CD4-positive, alpha-beta T cell (primary cell): ENCODE measurements at regions not wholly inside any gene's neighbourhood (a gene's known extent, or its start where the extent isn't known, plus 50 kb on each side); places are given as distances from the start of the nearest gene placed in this dataset.

ENCODE experiments used
- ATAC-seq: fragments of 200-7000 bp; cut with Tn5 transposase; one replicate; pipeline ENCODE4 v1.10.0; 2022; ENCODE audit warnings: mild to moderate bottlenecking; ENCODE audit not compliant: poor library complexity
- CTCF ChIA-PET: fragments of 350-600 bp; sonication (Branson Sonifier 250); formaldehyde crosslinking; loops from one replicate; lab custom pipeline; 2021; ENCODE audit warnings: antibody characterized with exemption, inconsistent platforms; lab: Charles Lee
- POLR2A ChIA-PET: fragments of 350-600 bp; sonication (Branson Sonifier 250); formaldehyde crosslinking; loops from one replicate; lab custom pipeline; 2021; ENCODE audit warnings: antibody characterized with exemption, inconsistent platforms; lab: Charles Lee
- DNase-seq, 14 experiments: peaks; one replicate each; pipeline ENCODE4 v3.0.0-alpha.2; 2013 to 2020; ENCODE audit warnings: mixed read lengths in 2 of 14
- H3K27ac ChIP-seq, 2 donors: one replicate each; pipeline versions ENCODE4 v1.5.1 to v1.7.0; 2013; ENCODE audit warnings: low read length in 2 of 2, low read depth in 1 of 2, mild to moderate bottlenecking in 1 of 2
- H3K27me3 ChIP-seq, 2 experiments: 1 replicate in 1 of 2; 2 replicates in 1 of 2; pipeline versions ENCODE4 v1.6.1 to v1.7.0; 2013; ENCODE audit warnings: low read length in 2 of 2, control low read depth in 1 of 2, mild to moderate bottlenecking in 1 of 2, moderate library complexity in 1 of 2; ENCODE audit not compliant: insufficient read depth in 2 of 2, control insufficient read depth in 1 of 2
- H3K36me3 ChIP-seq: one replicate; pipeline ENCODE4 v1.6.1; 2013; ENCODE audit warnings: low read length, control low read depth; ENCODE audit not compliant: insufficient read depth
- H3K4me1 ChIP-seq: one replicate; pipeline ENCODE4 v1.6.1; 2013; ENCODE audit warnings: low read length, control low read depth; ENCODE audit not compliant: insufficient read depth
- H3K4me3 ChIP-seq: one replicate; pipeline ENCODE4 v1.5.1; 2013; ENCODE audit warnings: mild to moderate bottlenecking, low read length, moderate library complexity
- H3K9me3 ChIP-seq, 2 experiments: 1 replicate in 1 of 2; 2 replicates in 1 of 2; pipeline versions ENCODE4 v1.6.1 to v1.7.0; 2013; ENCODE audit warnings: low read length in 2 of 2, mild to moderate bottlenecking in 2 of 2, control low read depth in 1 of 2, moderate library complexity in 1 of 2; ENCODE audit not compliant: control insufficient read depth in 1 of 2, insufficient read depth in 1 of 2
- H3K27ac Mint-ChIP-seq: one replicate; pipeline ENCODE4 v1.8.0; 2020; ENCODE audit warnings: mixed read lengths
- H3K27me3 Mint-ChIP-seq: one replicate; pipeline ENCODE4 v1.8.0; 2021; ENCODE audit warnings: mixed read lengths
- H3K36me3 Mint-ChIP-seq: one replicate; pipeline ENCODE4 v1.8.0; 2021; ENCODE audit warnings: low read depth, mixed read lengths
- H3K4me1 Mint-ChIP-seq: one replicate; pipeline ENCODE4 v1.8.0; 2021; ENCODE audit warnings: low read depth, mixed read lengths
- H3K4me3 Mint-ChIP-seq: one replicate; pipeline ENCODE4 v1.8.0; 2020; ENCODE audit warnings: mild to moderate bottlenecking, mixed read lengths
- H3K9me3 Mint-ChIP-seq: one replicate; pipeline ENCODE4 v1.8.0; 2020; ENCODE audit warnings: mixed read lengths
- CTCF ChIP-seq: fragments of 200-600 bp; IDR thresholded peaks from one replicate; pipeline ENCODE4 v1.8.0; 2022; ENCODE audit warnings: antibody characterized with exemption, mild to moderate bottlenecking
- intact Hi-C, 2 experiments: fragments of 100-400 bp; cut with DNase I in 1 of 2; cut with micrococcal nuclease in 1 of 2; formaldehyde crosslinking; loops; one replicate each; pipeline versions ENCODE4 v1.15.1 to v1.9.0; 2023 to 2025; cut with DNase I, micrococcal nuclease

DNA sequence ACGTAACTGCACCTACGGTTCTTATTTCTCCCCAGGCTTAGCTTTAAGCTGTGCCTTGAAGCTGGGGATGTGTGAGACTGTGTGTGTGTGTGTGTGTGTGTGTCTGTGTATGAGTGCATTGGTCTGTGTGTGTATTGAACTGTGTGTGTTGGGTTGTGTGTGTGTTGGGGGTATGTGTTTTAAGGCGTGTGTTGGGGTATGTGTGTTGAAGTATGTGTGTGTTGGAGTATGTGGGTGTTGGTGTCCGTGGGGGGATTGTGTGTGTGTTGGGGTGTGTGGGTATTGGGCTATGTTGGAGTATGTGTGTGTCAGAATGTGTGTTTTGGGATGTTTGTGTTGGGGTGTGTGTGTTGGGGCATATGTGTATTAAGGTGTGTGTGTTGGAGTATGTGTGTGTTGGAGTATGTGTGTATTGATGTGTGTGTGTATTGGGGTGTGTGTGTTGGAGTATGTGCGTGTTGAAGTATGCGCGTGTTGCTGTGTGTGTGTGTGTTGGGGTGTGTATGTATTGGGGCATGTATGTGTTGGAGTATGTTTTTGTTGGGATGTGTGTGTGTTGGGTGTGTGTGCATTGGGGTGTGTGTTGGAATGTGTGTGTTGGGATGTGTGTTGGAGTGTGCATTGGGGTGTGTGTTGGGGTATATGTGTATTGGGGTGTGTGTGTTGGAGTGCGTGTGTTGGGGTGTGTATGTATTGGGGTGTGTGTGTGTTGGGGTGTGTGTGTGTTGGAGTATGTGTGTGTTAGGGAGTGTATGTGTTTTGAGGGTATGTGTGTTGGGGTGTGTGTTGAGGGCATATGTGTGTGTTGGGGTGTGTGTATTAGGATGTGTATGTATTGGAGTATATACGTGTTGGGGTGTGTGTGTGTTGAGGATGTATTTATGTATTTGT, 76.4 kb downstream of the LSM3 start:
- no peak overlapping the region for H3K27ac Mint-ChIP-seq
- no peak for DNase-seq
- no peak for ATAC-seq
- CTCF ChIA-PET, result no interaction called here
- Histone ChIP-seq H3K27me3 (no peaks in the 10 kb centered on the region), H3K27ac (no peak overlapping the region), H3K36me3 (no peaks in the 10 kb centered on the region), H3K4me1 (no peaks in the 10 kb centered on the region), H3K9me3 (no peaks in the 10 kb centered on the region), H3K4me3 (no peak overlapping the region)
- no peaks in the 10 kb centered on the region for H3K4me1 Mint-ChIP-seq
- intact Hi-C loops, result no loop called here
- POLR2A ChIA-PET, result no interaction called here
- H3K27me3 Mint-ChIP-seq, result no peaks in the 10 kb centered on the region
- no peaks in the 10 kb centered on the region for H3K36me3 Mint-ChIP-seq
- TF ChIP-seq CTCF, result no peak
- no peak overlapping the region for H3K4me3 Mint-ChIP-seq
- no peaks in the 10 kb centered on the region for H3K9me3 Mint-ChIP-seq

- no peaks in the 10 kb centered on the region for H3K4me1 ChIP-seq
- H3K36me3 Mint-ChIP-seq, result no peaks in the 10 kb centered on the region
- no peaks in the 10 kb centered on the region for H3K36me3 ChIP-seq
- no peak for TF ChIP-seq CTCF
- H3K27me3 ChIP-seq, result no peaks in the 10 kb centered on the region
- no peaks in the 10 kb centered on the region for H3K9me3 Mint-ChIP-seq
- intact Hi-C loops, result no loop called here
- H3K27me3 Mint-ChIP-seq, result no peaks in the 10 kb centered on the region
- no peaks in the 10 kb centered on the region for H3K4me1 Mint-ChIP-seq
- no peak overlapping the region for H3K27ac ChIP-seq
- ATAC-seq (no peak), DNase-seq (no peak)
- ChIA-PET POLR2A (no interaction called here), CTCF (no interaction called here)
- no peak overlapping the region for H3K4me3 Mint-ChIP-seq
- H3K27ac Mint-ChIP-seq, result no peak overlapping the region
- no peak overlapping the region for H3K4me3 ChIP-seq
- H3K9me3 ChIP-seq, result no peaks in the 10 kb centered on the region
Observed at GRCh38 chr3:14256046-14256445, 77.4 kb downstream of the LSM3 start.

DNA sequence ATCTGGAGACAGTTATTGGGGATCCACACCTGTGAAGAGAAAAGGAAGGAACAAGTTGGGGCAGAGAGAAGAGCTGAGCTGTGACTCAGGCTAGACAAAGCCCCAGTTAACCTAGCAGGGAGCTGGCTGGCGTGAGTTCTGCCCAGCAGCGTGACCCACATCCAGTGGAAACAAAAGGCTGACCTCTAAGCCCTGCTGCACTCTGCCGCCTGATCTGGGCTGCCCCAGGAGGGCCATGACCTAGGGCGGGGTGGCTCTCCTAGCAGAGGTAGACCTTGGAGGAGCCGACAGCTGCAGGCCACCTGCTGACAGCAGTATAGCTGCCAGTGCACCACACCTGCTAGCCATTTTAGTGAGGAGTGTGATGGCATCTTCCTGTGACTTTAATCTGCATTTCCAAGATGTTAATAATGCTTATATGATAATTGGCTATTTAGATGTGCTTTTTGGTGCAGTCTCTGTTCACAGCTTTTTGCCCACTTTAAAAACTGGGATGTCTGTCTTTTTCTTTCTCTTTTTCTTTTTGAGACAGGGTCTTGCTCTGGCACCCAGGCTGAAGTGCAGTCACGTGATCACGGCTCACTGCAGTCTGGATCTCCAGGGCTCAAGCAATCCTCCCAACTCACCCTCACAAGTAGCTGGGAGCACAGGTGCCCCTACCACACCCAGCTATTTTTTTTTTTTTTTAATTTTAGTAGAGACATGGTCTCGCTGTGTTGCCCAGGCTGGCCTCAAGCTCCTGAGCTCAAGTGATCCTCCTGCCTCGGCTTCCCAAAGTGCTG, 78.1 kb downstream of the LSM3 start:
- Histone ChIP-seq H3K36me3 (no peaks in the 10 kb centered on the region), H3K9me3 (no peaks in the 10 kb centered on the region), H3K4me3 (no peak overlapping the region), H3K4me1 (peaks cover 3% of the 10 kb centered on the region), H3K27me3 (no peaks in the 10 kb centered on the region), H3K27ac (no peak overlapping the region)
- CTCF ChIA-PET, result interaction anchor here (1.2 kb wide), 1 partner anchor 104 kb away, joined by 3 read pairs; no protein-coding TSS in a partner anchor
- ATAC-seq (no peak), DNase-seq (no peak)
- Mint-ChIP-seq H3K27me3 (no peaks in the 10 kb centered on the region), H3K9me3 (no peaks in the 10 kb centered on the region), H3K27ac (no peak overlapping the region), H3K36me3 (no peaks in the 10 kb centered on the region), H3K4me3 (no peak overlapping the region), H3K4me1 (no peaks in the 10 kb centered on the region)
- intact Hi-C loops, result no loop called here
- no peak for TF ChIP-seq CTCF
- POLR2A ChIA-PET, result no interaction called here
